Inflammatory macrophage (primary cell): ENCODE measurements at regions not wholly inside any gene's neighbourhood (a gene's known extent, or its start where the extent isn't known, plus 50 kb on each side); places are given as distances from the start of the nearest gene placed in this dataset.
"Not testable (repeated sequence)": the region's sequence is repeated elsewhere in the genome, so short reads cannot be mapped to it uniquely, and the experiment has no call there.

Experiments used
- DNase-seq, 2 donors: peaks; one replicate each; pipeline ENCODE4 v3.0.0-alpha.2; 2020 to 2022

GRCh38 chr16:29198231-29198630 lies 208.3 kb downstream of the NPIPB11 start:
- no peak for DNase-seq

- DNase-seq, result not testable (repeated sequence)
Measured at GRCh38 chr16:29197494-29198100, 208.9 kb downstream of the NPIPB11 start.

GRCh38 chr16:29196746-29197145 lies 209.8 kb downstream of the NPIPB11 start:
- DNase-seq, result not testable (repeated sequence)

- DNase-seq, result not testable (repeated sequence)
Measured at GRCh38 chr16:29195116-29195872, 210.4 kb downstream of the LAT start.

- not testable (repeated sequence) for DNase-seq
Measured at GRCh38 chr16:29194185-29194844, 209.5 kb downstream of the LAT start.

GRCh38 chr16:29193634-29194033 lies 208.8 kb downstream of the LAT start:
- not testable (repeated sequence) for DNase-seq

GRCh38 chr16:29193248-29193574 lies 208.4 kb downstream of the LAT start:
- not testable (repeated sequence) for DNase-seq

- no peak for DNase-seq
Measured at GRCh38 chr16:29192329-29193247, 207.7 kb downstream of the LAT start.

- DNase-seq, result not testable (repeated sequence)
Measured at GRCh38 chr16:29191636-29192180, 206.9 kb downstream of the LAT start.

GRCh38 chr16:29190553-29191431 lies 205.9 kb downstream of the LAT start:
- not testable (repeated sequence) for DNase-seq

- not testable (repeated sequence) for DNase-seq
Measured at GRCh38 chr16:29188806-29189205, 204.0 kb downstream of the LAT start.

- not testable (repeated sequence) for DNase-seq
Measured at GRCh38 chr16:29186306-29187220, 201.7 kb downstream of the LAT start.

GRCh38 chr16:29185872-29186271 lies 201.0 kb downstream of the LAT start:
- not testable (repeated sequence) for DNase-seq

- peak; percentile 73 to 87 for DNase-seq
Measured at GRCh38 chr16:29184738-29185438, 200.0 kb downstream of the LAT start.

GRCh38 chr16:29182940-29183868 lies 198.4 kb downstream of the LAT start:
- not testable (repeated sequence) for DNase-seq

- DNase-seq, result no peak
Measured at GRCh38 chr16:29182501-29182900, 197.6 kb downstream of the LAT start.

GRCh38 chr16:29181921-29182411 lies 197.1 kb downstream of the LAT start:
- not testable (repeated sequence) for DNase-seq

- DNase-seq, result not testable (repeated sequence)
Measured at GRCh38 chr16:29181254-29181780, 196.5 kb downstream of the LAT start.
